Hematopoietic multipotent progenitor cell treated with erythropoietin and hydrocortisone succinate and interleukin-3 and kit ligand, for 8 days (in vitro differentiated cells): ENCODE measurements at regions not wholly inside any gene's neighbourhood (a gene's known extent, or its start where the extent isn't known, plus 50 kb on each side); places are given as distances from the start of the nearest gene placed in this dataset.
"Not testable (repeated sequence)": the region's sequence is repeated elsewhere in the genome, so short reads cannot be mapped to it uniquely, and the experiment has no call there.

ENCODE experiments used
- DNase-seq: peaks from one replicate; pipeline ENCODE4 v3.0.0-alpha.2; 2015

GRCh38 chr13:109427148-109427547 is 359.2 kb downstream of the IRS2 start:
- DNase-seq, result no peak

- DNase-seq, result no peak
Observed at GRCh38 chr13:109426690-109426990, 359.7 kb downstream of the IRS2 start.

GRCh38 chr13:109425821-109426689 is 360.3 kb downstream of the IRS2 start:
- DNase-seq, result no peak

GRCh38 chr13:109422161-109422560 is 364.2 kb downstream of the IRS2 start:
- no peak for DNase-seq

GRCh38 chr13:109419896-109420295 is 366.5 kb downstream of the IRS2 start:
- no peak for DNase-seq

- no peak for DNase-seq
Observed at GRCh38 chr13:109418111-109418510, 368.3 kb downstream of the IRS2 start.

- DNase-seq, result no peak
Observed at GRCh38 chr13:109416001-109416400, 370.4 kb downstream of the IRS2 start.

- no peak for DNase-seq
Observed at GRCh38 chr13:109415057-109415456, 371.3 kb downstream of the IRS2 start.

- no peak for DNase-seq
Observed at GRCh38 chr13:109412283-109412901, 374.0 kb downstream of the IRS2 start.

- no peak for DNase-seq
Observed at GRCh38 chr13:109410868-109411267, 375.5 kb downstream of the IRS2 start.

GRCh38 chr13:109408591-109409382 is 377.6 kb downstream of the IRS2 start:
- DNase-seq, result no peak

- DNase-seq, result no peak
Observed at GRCh38 chr13:109406376-109406992, 379.9 kb downstream of the IRS2 start.

GRCh38 chr13:109403012-109403421 is 383.4 kb downstream of the IRS2 start:
- no peak for DNase-seq

GRCh38 chr13:109401891-109402290 is 384.5 kb downstream of the IRS2 start:
- DNase-seq, result no peak

GRCh38 chr13:109401307-109401706 is 385.1 kb downstream of the IRS2 start:
- no peak for DNase-seq

- no peak for DNase-seq
Observed at GRCh38 chr13:109400624-109401257, 385.6 kb downstream of the IRS2 start.

GRCh38 chr13:109400209-109400608 is 386.2 kb downstream of the IRS2 start:
- no peak for DNase-seq

GRCh38 chr13:109398071-109398470 is 388.3 kb downstream of the IRS2 start:
- not testable (repeated sequence) for DNase-seq

- no peak for DNase-seq
Observed at GRCh38 chr13:109397285-109397684, 389.1 kb downstream of the IRS2 start.

- no peak for DNase-seq
Observed at GRCh38 chr13:109396266-109396665, 390.1 kb downstream of the IRS2 start.

GRCh38 chr13:109395014-109395413 is 391.4 kb downstream of the IRS2 start:
- no peak for DNase-seq

- no peak for DNase-seq
Observed at GRCh38 chr13:109394311-109394988, 391.9 kb downstream of the IRS2 start.
